Osteoblast (primary cell): ENCODE measurements at regions not wholly inside any gene's neighbourhood (a gene's known extent, or its start where the extent isn't known, plus 50 kb on each side); places are given as distances from the start of the nearest gene placed in this dataset.

Experiments
- DNase-seq: peaks from one replicate; pipeline ENCODE4 v3.0.0; 2011; ENCODE audit warnings: low spot score, mixed read lengths; ENCODE audit not compliant: insufficient read length; ENCODE audit errors: missing footprints
- H2AFZ ChIP-seq: 2 replicates; pipeline ENCODE4 v1.6.0; 2011; ENCODE audit warnings: mild to moderate bottlenecking, low read length
- H3K27ac ChIP-seq: 2 replicates; pipeline ENCODE4 v1.5.1; 2011; ENCODE audit warnings: mild to moderate bottlenecking, low read depth, low read length, moderate library complexity
- H3K27me3 ChIP-seq: 2 replicates; pipeline ENCODE4 v1.6.0; 2012; ENCODE audit warnings: mild to moderate bottlenecking, control low read depth, inconsistent platforms, low read length, moderate library complexity; ENCODE audit not compliant: insufficient read depth
- H3K36me3 ChIP-seq: 2 replicates; pipeline ENCODE4 v1.5.1; 2011; ENCODE audit warnings: mild to moderate bottlenecking, low read length, control low read depth, moderate library complexity; ENCODE audit not compliant: insufficient read depth
- H3K4me1 ChIP-seq: 2 replicates; pipeline ENCODE4 v1.5.1; 2011; ENCODE audit warnings: mild to moderate bottlenecking, low read length, control low read depth, moderate library complexity; ENCODE audit not compliant: insufficient read depth
- H3K4me2 ChIP-seq: 2 replicates; pipeline ENCODE4 v1.6.0; 2011; ENCODE audit warnings: mild to moderate bottlenecking, low read length; ENCODE audit not compliant: insufficient read depth
- H3K4me3 ChIP-seq: fragments of 200-600 bp; sonication (generic); 3 replicates; pipeline ENCODE4 v1.5.1; 2012; ENCODE audit warnings: mild to moderate bottlenecking, low read length, inconsistent platforms; ENCODE audit not compliant: insufficient read depth
- H3K79me2 ChIP-seq: 2 replicates; pipeline ENCODE4 v1.6.0; 2012; ENCODE audit warnings: mild to moderate bottlenecking, low read length, control low read depth, inconsistent platforms; ENCODE audit not compliant: insufficient read depth
- H3K9me3 ChIP-seq: 2 replicates; pipeline ENCODE4 v1.5.1; 2011; ENCODE audit warnings: low read depth, low read length, control low read depth
- H4K20me1 ChIP-seq: 2 replicates; pipeline ENCODE4 v1.6.0; 2012; ENCODE audit warnings: mild to moderate bottlenecking, low read length, control low read depth; ENCODE audit not compliant: insufficient read depth
- CTCF ChIP-seq: IDR thresholded peaks from 2 replicates; pipeline ENCODE4 v1.5.1; 2011; ENCODE audit warnings: mild to moderate bottlenecking, low read depth, low read length, moderate library complexity; ENCODE audit errors: extremely low read depth

GRCh38 chr4:10773656-10774055 is 89.1 kb upstream of the CLNK start:
- Histone ChIP-seq H2AFZ (no peak overlapping the region), H3K27me3 (no peaks in the 10 kb centered on the region), H4K20me1 (no peaks in the 10 kb centered on the region), H3K4me1 (no peaks in the 10 kb centered on the region), H3K4me2 (no peak overlapping the region), H3K36me3 (no peaks in the 10 kb centered on the region), H3K79me2 (no peaks in the 10 kb centered on the region), H3K4me3 (no peak overlapping the region), H3K27ac (no peak overlapping the region), H3K9me3 (no peaks in the 10 kb centered on the region)
- no peak for DNase-seq
- TF ChIP-seq CTCF, result no peak

GRCh38 chr4:10773010-10773409 is 88.4 kb upstream of the CLNK start:
- no peak for TF ChIP-seq CTCF
- Histone ChIP-seq H3K9me3 (no peaks in the 10 kb centered on the region), H3K27ac (no peak overlapping the region), H3K27me3 (no peaks in the 10 kb centered on the region), H3K4me1 (no peaks in the 10 kb centered on the region), H3K79me2 (no peaks in the 10 kb centered on the region), H3K4me2 (no peak overlapping the region), H4K20me1 (no peaks in the 10 kb centered on the region), H3K36me3 (no peaks in the 10 kb centered on the region), H2AFZ (no peak overlapping the region), H3K4me3 (no peak overlapping the region)
- DNase-seq, result no peak

GRCh38 chr4:10765386-10765785 is 80.8 kb upstream of the CLNK start:
- Histone ChIP-seq H3K9me3 (no peaks in the 10 kb centered on the region), H3K4me2 (no peak overlapping the region), H3K36me3 (no peaks in the 10 kb centered on the region), H3K79me2 (no peaks in the 10 kb centered on the region), H2AFZ (no peak overlapping the region), H4K20me1 (no peaks in the 10 kb centered on the region), H3K4me3 (no peak overlapping the region), H3K4me1 (peaks cover 19% of the 10 kb centered on the region), H3K27ac (no peak overlapping the region), H3K27me3 (no peaks in the 10 kb centered on the region)
- no peak for DNase-seq
- no peak for TF ChIP-seq CTCF

- Histone ChIP-seq H3K4me1 (peaks cover 19% of the 10 kb centered on the region), H2AFZ (no peak overlapping the region), H3K27me3 (no peaks in the 10 kb centered on the region), H3K4me2 (peak overlapping the region; percentile 38), H3K4me3 (no peak overlapping the region), H3K36me3 (no peaks in the 10 kb centered on the region), H3K27ac (peak overlapping the region; percentile 64), H4K20me1 (no peaks in the 10 kb centered on the region), H3K9me3 (no peaks in the 10 kb centered on the region), H3K79me2 (no peaks in the 10 kb centered on the region)
- no peak for TF ChIP-seq CTCF
- peak; percentile 41 for DNase-seq
Observed at GRCh38 chr4:10762561-10762960, 78.0 kb upstream of the CLNK start.
